GM12892 (cell line): ENCODE measurements at regions not wholly inside any gene's neighbourhood (a gene's known extent, or its start where the extent isn't known, plus 50 kb on each side); places are given as distances from the start of the nearest gene placed in this dataset.

Experiments used
- POLR2A ChIP-seq: IDR thresholded peaks from 2 replicates; pipeline ENCODE4 v1.6.1; 2011; ENCODE audit warnings: low read depth, low read length, control low read depth
- POLR2AphosphoS5 ChIP-seq: IDR thresholded peaks from 2 replicates; pipeline ENCODE4 v1.6.1; 2011; ENCODE audit warnings: low read depth, low read length, control low read depth
- TAF1 ChIP-seq: IDR thresholded peaks from 2 replicates; pipeline ENCODE4 v1.6.1; 2011; ENCODE audit warnings: low read depth, mild to moderate bottlenecking, control low read depth, low read length, borderline replicate concordance

GRCh38 chr7:20466543-20467021 lies 135.9 kb downstream of the ITGB8 start:
- no peak for TF ChIP-seq POLR2A
- TF ChIP-seq TAF1, result no peak
- no peak for TF ChIP-seq POLR2AphosphoS5
